HG03139 (cell line): ENCODE measurements at regions not wholly inside any gene's neighbourhood (a gene's known extent, or its start where the extent isn't known, plus 50 kb on each side); places are given as distances from the start of the nearest gene placed in this dataset.
A peak's percentile ranks its signal among the peaks of the same experiment; 100 is the strongest.

Experiments used
- ATAC-seq: cut with Tn5 transposase; IDR thresholded peaks from one replicate; pipeline ENCODE4 v1.9.1; 2021; ENCODE audit not compliant: unreplicated experiment

DNA sequence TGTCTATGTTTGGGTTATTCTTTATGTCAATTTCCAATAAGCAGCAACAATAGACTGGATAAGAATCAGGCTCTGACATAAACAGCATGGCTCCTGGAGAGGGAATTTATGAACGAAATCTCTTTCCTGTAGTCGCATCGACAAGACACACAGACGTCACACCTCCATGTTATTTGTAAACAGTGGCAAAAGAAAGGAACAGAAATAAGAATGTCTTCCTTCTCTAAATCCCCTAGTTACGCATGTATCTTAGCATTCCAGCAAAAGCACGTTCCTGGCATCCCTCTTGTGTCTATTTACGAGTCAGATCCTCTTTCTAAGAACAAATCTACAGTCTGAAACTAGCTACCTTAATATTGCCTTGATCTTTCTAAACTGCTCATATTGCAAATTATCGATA is 559.1 kb upstream of the JAG1 start:
- no peak for ATAC-seq

GRCh38 chr20:11234181-11234580 is 560.4 kb upstream of the JAG1 start:
- no peak for ATAC-seq

GRCh38 chr20:11234608-11235007 is 560.8 kb upstream of the JAG1 start:
- ATAC-seq, result no peak

DNA sequence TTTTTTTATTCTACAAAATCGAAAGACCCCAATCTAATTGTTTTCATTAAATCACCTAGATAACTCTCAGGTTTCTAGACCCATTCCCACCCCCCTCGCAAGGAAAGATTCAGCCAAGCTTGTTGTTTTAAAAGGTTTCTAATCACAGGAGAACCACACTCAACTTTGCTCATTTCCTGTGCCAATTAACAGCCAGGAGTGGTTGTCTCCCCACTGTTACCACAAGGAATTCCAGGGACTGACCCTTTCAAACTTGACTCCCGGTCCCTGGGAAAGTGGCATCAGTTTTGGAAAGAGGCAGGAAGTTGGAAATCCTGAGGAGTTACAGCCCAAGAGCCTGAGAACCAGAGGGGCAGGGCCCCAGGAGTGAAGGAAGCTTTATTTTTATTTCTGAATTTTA is 561.3 kb upstream of the JAG1 start:
- no peak for ATAC-seq

DNA sequence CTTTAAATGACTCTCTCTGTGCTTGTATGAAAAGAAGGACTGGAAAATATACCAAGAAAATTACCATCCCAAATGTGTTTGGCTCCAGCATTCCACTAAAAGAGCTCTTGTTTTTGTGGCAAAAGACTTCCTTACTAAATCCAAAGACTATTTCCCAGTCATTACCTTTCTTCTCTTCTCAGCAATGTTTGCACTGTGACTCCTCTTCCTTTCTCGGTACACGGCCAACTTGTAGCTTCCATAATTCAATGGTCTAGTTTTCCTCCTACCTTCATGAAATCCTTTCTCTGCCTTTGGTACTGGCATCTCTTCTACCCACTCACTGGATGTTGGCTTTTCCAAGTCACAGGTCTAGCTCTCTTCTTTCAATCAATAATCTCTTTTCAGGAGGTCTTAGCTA is 568.5 kb upstream of the JAG1 start:
- no peak for ATAC-seq

DNA sequence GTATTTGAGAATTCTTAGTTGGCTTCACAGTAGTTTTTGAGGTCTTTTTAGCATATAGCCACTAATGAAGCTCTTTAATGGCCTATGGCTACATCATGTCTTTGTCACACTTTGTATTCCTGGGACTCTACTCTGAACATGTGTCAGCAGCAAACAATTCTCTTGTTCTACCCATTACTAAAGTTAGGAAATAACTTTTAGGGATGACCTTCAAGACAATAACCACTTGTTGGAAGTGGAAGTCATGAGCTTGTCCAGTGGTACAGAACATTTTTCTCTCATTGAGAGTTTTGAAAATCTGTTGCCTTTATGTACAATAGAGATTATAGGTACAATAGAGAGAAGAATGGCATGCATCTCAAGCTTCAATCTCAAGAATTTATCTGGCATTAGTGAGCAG is 571.6 kb upstream of the JAG1 start:
- no peak for ATAC-seq

DNA sequence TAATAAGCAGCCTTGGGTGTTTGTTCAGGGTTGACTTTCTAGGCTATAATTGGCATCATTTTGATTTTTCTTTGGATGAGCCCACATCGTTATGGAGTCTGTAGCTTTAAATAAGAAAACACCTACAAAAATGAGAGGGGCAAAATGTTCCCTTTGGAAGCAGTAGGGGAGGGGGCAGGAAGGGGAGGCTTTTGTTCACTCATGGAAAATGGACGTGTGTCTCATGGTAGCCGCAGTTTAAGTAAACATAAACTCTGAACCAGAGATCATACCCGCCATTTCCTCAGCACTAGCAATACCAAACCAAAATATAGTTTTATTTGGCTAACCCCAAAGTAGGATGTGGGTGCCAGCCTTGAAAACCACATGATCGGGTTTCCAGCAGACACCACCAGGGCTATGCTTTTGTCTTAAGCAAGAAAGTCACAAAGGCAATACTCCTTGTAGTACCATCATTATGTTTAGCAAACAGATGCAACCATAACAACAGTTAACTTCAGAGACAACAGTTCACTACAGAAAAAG is 572.5 kb upstream of the JAG1 start:
- no peak for ATAC-seq

DNA sequence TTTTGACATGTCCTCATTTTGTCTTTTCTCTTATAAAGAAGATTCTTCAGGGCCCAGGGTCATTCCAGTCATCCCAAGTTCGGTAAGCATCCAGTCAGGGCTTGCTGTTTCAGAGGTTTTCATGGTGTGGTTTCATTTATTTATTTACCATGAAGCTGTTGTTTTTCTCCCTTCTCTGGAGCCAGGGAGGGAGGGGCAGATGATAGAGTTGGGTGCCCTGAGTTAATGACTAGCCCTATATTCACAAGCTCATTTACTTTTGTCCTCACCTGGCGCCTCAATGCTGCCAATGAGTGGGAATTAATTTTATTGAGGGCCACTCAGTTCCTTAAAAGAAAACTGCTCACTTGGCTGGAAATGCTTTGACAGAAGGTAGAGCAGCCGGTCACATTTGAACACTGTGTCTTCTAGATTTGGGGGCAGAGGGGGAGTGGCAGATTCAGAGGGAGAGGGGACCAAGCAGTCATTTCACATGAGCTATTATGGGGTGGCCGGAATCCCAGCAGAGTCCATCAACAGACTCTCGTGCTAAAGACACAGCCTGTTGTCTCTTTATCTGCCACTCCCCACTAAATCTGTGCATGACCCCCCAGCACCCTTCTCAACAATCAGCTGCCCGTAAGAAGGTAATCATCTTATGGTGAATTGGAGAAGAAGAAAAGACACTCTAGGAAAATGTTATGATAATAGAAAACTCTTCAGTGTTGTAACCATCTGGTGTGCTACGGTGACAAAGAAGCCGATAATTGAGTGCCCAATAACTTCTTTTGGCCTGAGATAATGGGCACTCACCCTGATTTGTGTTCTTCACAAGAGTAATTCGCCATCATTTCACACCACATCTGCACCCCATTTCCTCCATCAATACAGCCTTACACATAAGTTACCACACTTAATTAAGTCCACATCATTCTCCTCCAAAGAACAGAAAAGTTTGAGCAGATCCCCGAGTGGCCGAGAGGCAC is 573.5 kb upstream of the JAG1 start:
- ATAC-seq, result no peak

GRCh38 chr20:11248011-11248409 is 574.2 kb upstream of the JAG1 start:
- ATAC-seq, result no peak

DNA sequence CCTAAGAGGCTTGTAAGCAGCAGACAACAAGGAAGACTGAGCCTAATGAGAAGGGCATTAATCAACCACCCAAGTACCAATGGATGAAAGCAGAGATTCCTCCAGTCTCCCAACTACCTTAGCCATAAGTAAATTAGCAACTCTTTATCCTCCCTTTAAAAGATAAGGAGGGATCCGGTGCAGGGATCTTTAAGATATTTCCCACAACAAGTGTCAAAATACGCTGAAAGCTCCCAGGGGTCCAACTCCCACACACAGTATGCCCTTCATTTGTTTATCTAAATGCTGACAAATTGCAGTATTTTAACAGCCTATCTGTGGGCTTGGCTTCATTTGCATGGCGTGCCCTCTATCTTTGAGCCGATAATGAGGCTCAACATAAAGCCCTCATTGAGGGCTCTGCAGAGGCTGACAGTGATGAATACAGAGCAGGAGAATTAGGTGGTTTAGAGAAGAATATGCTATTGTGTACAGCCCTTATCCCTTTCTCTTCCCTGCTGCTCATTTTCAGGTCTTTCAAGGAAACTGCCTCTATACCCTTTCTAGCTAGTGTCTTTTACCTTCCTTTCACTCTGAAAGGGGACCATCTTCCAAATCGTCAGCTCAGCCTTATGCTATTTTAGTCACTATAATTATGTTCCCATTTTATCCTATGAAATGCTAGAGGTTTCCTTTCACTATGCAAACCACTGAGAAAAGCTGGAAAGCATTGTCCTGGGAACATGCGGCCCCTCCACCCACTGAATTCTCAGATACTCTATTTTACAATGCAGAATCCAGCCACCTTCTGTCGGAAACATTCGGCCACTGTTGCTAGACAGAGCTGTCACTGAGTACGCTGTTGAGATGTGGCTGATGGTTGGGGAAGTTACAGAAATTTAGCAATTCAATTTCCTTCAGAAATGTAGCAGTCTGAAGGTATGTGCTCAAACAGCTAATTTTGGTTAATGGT is 575.2 kb upstream of the JAG1 start:
- ATAC-seq, result no peak

DNA sequence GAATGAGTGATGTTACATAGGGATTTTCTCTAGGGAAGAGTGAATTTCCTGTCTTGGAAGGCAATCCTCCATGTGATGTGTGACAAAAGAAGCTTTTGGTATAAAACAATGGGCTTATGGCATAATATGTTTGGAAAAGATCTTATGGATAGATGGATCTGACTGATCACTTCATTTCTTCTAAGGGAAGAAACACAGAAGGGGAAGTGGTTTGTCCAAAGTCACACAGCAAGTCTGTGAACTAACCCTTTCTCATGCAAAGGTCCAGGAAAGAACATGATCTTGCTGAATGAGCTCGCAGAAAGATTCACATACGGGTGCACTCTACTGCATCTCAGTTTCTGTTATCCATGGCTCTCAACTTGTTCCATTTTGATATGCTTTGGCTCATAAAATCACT is 575.9 kb upstream of the JAG1 start:
- ATAC-seq, result no peak

GRCh38 chr20:11252447-11252846 is 578.6 kb upstream of the JAG1 start:
- no peak for ATAC-seq

DNA sequence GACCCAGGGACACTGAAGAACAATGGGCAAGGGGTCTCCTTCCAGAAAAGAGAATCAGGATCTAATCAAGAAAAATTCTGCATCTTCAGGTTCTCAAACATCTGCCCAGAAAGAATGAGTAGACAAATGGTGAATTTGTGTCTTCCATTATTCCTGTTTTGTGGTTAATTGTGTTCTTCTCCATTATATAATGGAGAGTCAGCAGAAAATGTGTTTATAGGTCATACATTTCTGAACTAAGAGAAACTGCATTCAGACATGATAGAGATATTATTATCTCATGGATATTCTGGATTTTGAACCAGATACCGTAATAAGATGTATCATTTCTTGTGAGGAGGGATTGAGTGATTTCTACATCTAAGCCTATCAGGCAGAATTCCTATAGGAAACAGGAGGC is 581.7 kb upstream of the JAG1 start:
- ATAC-seq, result no peak

GRCh38 chr20:11255860-11256259 is 582.1 kb upstream of the JAG1 start:
- no peak for ATAC-seq

DNA sequence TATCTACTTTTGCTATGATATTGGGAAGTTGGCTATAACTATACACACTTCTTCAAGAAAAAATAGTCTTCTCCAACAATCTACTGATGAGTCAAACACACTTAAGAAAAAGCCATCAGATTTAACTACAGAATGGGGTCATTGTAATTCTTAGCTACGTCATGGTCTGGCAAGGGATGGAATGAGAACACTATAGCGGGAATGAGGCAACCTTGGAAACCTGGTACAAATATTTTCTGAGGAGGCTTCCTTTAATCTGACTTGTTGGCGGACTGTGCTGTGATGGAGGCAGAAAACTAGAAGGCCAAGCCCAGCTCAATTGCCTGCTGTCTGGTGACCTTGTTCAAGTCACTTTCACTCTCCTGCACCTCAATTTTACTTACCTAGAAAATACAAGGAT is 586.8 kb upstream of the JAG1 start:
- no peak for ATAC-seq

DNA sequence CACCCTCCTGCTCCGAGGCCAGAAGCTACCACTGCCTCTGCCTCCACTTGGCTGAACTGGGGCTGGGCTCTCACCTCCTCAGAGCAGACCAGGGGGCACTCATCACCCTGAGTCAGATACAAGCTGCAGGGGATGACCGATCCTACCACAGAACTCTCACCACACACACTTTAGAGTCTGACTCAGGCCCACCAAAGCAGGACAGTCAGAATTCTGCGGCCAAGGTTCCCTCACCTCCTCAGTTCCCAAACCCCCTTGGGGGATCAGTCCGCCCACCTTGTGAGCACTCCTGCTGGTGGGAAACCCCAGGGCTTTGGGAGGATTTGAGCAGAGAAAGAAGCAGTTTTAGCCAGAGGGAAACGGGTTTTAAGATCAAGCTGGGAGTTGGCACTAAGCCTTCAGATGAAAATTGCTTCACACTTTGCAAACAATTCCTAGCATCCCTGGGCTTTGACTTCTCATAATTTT is 587.8 kb upstream of the JAG1 start:
- no peak for ATAC-seq

GRCh38 chr20:11266571-11266970 is 592.8 kb upstream of the JAG1 start:
- no peak for ATAC-seq

DNA sequence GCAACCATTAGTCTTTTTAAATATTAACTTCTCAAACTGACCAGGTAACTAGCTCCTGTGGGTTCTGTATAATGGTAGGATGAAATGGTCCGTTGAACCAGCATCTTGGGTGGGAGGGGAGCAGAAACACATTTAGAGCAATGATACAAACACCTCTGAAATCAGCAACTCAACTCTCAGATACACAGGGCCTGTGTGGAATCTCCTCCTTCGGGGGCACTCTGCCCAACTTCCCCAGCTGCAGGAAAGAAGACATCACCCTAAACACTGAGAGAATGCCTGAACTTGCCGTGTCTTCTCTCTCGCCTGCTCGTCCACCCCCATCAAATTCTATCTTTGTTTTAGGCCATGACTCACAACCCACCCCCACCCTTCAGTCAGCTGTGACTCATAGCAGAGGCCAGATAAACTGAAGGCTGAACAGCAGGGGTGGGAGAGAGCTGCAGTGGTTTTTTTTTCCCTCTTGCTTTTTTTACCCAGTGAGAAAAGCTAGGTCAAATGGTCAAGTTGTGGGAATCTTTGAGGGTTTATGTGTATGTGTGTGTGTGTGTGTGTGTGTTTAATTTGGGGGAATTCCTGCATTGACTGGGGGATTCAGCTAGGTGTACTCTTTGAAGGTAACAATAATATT is 593.4 kb upstream of the JAG1 start:
- peak; percentile 59 for ATAC-seq

GRCh38 chr20:11267762-11268335 is 594.0 kb upstream of the JAG1 start:
- ATAC-seq, result no peak

DNA sequence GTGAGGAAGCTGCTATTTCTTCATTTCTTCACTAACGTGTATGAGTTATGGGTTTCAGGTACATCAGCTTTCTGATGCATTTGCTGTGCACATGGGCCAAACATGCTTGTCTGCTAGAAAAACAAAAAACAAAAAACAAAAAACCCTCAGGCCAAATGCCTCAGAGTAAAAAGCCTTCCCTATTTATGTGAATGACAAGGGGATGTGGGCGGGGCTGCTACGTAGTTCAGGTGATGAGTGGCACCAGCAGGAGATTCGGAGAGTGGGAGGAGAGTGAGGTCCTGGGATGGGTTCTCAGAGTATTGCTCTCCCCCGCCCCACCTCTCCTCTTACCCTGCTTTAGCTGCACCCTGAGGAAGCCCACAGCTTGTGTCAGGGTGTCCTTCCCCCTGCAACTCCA is 596.8 kb upstream of the JAG1 start:
- no peak for ATAC-seq

DNA sequence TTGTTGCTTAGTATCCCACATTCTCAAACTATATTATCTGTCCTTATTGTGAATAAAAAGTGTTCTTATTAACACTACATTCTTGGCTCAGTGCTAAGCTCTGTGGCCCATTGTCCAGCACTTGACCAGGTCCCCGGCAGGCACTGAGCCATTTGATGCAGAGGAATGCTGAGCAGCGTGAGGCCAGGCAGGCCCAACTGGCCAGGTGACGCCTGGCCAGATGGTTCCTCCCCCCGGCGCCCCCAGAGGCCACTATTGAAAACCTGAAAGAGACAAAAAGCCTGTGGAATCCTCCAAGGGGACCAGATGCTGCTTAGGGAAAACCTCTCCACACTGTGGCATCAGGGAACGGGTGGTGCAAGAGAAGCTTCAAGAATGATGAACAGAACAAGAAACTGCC is 597.5 kb upstream of the JAG1 start:
- no peak for ATAC-seq
